NCI-H460 (cell line): ENCODE measurements at regions not wholly inside any gene's neighbourhood (a gene's known extent, or its start where the extent isn't known, plus 50 kb on each side); places are given as distances from the start of the nearest gene placed in this dataset.

Experiments used
- DNase-seq: peaks from one replicate; pipeline ENCODE4 v3.0.0-alpha.2; 2016; ENCODE audit warnings: low read depth; ENCODE audit errors: extremely low read depth

GRCh38 chr2:208545403-208546042 lies 138.9 kb downstream of the PTH2R start:
- DNase-seq = no peak

GRCh38 chr2:208546107-208546506 lies 139.5 kb downstream of the PTH2R start:
- no peak for DNase-seq

- DNase-seq = no peak
These were observed 140.5 kb downstream of the PTH2R start for GRCh38 chr2:208546860-208547650.

GRCh38 chr2:208548700-208549099 lies 142.1 kb downstream of the PTH2R start:
- no peak for DNase-seq

GRCh38 chr2:208549546-208550158 lies 143.1 kb downstream of the PTH2R start:
- DNase-seq = no peak

- no peak for DNase-seq
These were observed 146.4 kb downstream of the PTH2R start for GRCh38 chr2:208552943-208553342.

GRCh38 chr2:208556983-208557484 lies 150.4 kb downstream of the PTH2R start:
- DNase-seq = no peak

- no peak for DNase-seq
These were observed 159.3 kb downstream of the PTH2R start for GRCh38 chr2:208565690-208566416.

- no peak for DNase-seq
These were observed 161.6 kb downstream of the PTH2R start for GRCh38 chr2:208568203-208568602.

GRCh38 chr2:208570066-208570465 lies 163.5 kb downstream of the PTH2R start:
- DNase-seq = no peak

GRCh38 chr2:208570851-208571763 lies 164.5 kb downstream of the PTH2R start:
- no peak for DNase-seq

GRCh38 chr2:208571764-208572131 lies 165.2 kb downstream of the PTH2R start:
- DNase-seq = no peak

GRCh38 chr2:208573569-208573968 lies 167.0 kb downstream of the PTH2R start:
- DNase-seq = no peak

- DNase-seq = no peak
These were observed 173.1 kb downstream of the PTH2R start for GRCh38 chr2:208579678-208580077.

GRCh38 chr2:208584378-208584985 lies 177.9 kb downstream of the PTH2R start:
- no peak for DNase-seq

GRCh38 chr2:208586516-208586915 lies 179.9 kb downstream of the PTH2R start:
- peak; percentile 6 for DNase-seq

GRCh38 chr2:208594642-208595385 lies 188.2 kb downstream of the PTH2R start:
- DNase-seq = no peak

- DNase-seq = peak; percentile 56
These were observed 189.0 kb downstream of the PTH2R start for GRCh38 chr2:208595386-208596275.
